ENCODE measurements at regions not wholly inside any gene's neighbourhood (a gene's known extent, or its start where the extent isn't known, plus 50 kb on each side); places are given as distances from the start of the nearest gene placed in this dataset.

GRCh38 chr1:213690341-213690917 is 297.3 kb upstream of the PROX1 start:
- TF ChIP-seq CTCF (IDR thresholded peaks at IDR 0.05; ENCODE audit: low read length) (no peak), EZH2 (IDR thresholded peaks at IDR 0.05; ENCODE audit: borderline replicate concordance, low read length) (no peak)

Data from OCI-LY1 (cell line).